HEK293 (cell line): ENCODE measurements at regions not wholly inside any gene's neighbourhood (a gene's known extent, or its start where the extent isn't known, plus 50 kb on each side); places are given as distances from the start of the nearest gene placed in this dataset.

Experiments
- CTCF ChIA-PET: fragments of 350-600 bp; formaldehyde crosslinking; extraction: SDS; loops from one replicate; lab custom pipeline; 2021; ENCODE audit warnings: antibody characterized with exemption; lab: Yijun Ruan, JAX
- POLR2A ChIA-PET: fragments of 300-600 bp; formaldehyde crosslinking; extraction: SDS; loops from one replicate; lab custom pipeline; 2020; ENCODE audit warnings: antibody characterized with exemption, inconsistent platforms; lab: Yijun Ruan, JAX
- H3K27ac ChIP-seq: fragments of 200-500 bp; sonication (Bioruptor generic); 2 replicates; pipeline ENCODE4 v1.5.1; 2014; ENCODE audit warnings: low read depth, low read length, control low read depth, inconsistent platforms; ENCODE audit errors: extremely low read depth
- H3K36me3 ChIP-seq, 2 experiments: fragments of 200-500 bp in 1 of 2; sonication (Bioruptor generic) in 1 of 2; 1 replicate in 1 of 2; 2 replicates in 1 of 2; pipeline ENCODE4 v1.5.1; 2014 to 2017; ENCODE audit warnings: inconsistent platforms in 2 of 2, low read length in 2 of 2; ENCODE audit not compliant: control insufficient read depth in 2 of 2, insufficient read depth in 1 of 2
- H3K4me1 ChIP-seq: fragments of 200-500 bp; sonication (Bioruptor generic); 2 replicates; pipeline ENCODE4 v1.5.1; 2014; ENCODE audit warnings: mild to moderate bottlenecking, low read length, inconsistent platforms; ENCODE audit not compliant: control insufficient read depth, insufficient read depth
- H3K4me3 ChIP-seq: 2 replicates; pipeline ENCODE4 v1.5.1; 2011; ENCODE audit warnings: low read depth, mild to moderate bottlenecking, control low read depth, low read length, moderate library complexity
- H3K9me3 ChIP-seq: fragments of 200-500 bp; sonication (Bioruptor generic); 2 replicates; pipeline ENCODE4 v1.5.1; 2014; ENCODE audit warnings: low read depth, low read length, inconsistent platforms; ENCODE audit not compliant: control insufficient read depth, insufficient read depth
- BCL11B ChIP-seq: fragments of 450-650 bp; formaldehyde crosslinking; IDR thresholded peaks from 2 replicates; pipeline ENCODE4 v1.5.1; 2016; ENCODE audit warnings: low read depth, missing biosample characterization, missing genetic modification characterization
- BCL6B ChIP-seq: fragments of 450-650 bp; formaldehyde crosslinking; IDR thresholded peaks from 2 replicates; pipeline ENCODE4 v1.5.1; 2017; ENCODE audit warnings: missing biosample characterization, missing genetic modification characterization
- PRDM1 ChIP-seq: fragments of 450-650 bp; formaldehyde crosslinking; IDR thresholded peaks from 2 replicates; pipeline ENCODE4; 2016; ENCODE audit warnings: missing biosample characterization, missing genetic modification characterization
- PRDM6 ChIP-seq: fragments of 450-650 bp; formaldehyde crosslinking; IDR thresholded peaks from 2 replicates; pipeline ENCODE4 v1.5.1; 2017; ENCODE audit warnings: missing biosample characterization, missing genetic modification characterization
- SALL2 ChIP-seq: fragments of 450-650 bp; formaldehyde crosslinking; IDR thresholded peaks from 2 replicates; pipeline ENCODE4 v1.5.0; 2017; ENCODE audit warnings: missing biosample characterization, mild to moderate bottlenecking, missing genetic modification characterization, borderline replicate concordance
- YY1 ChIP-seq: fragments of 450-650 bp; formaldehyde crosslinking; IDR thresholded peaks from 2 replicates; pipeline ENCODE4 v1.5.1; 2018; ENCODE audit warnings: missing biosample characterization, missing genetic modification characterization
- YY2 ChIP-seq: fragments of 450-650 bp; formaldehyde crosslinking; IDR thresholded peaks from 2 replicates; pipeline ENCODE4 v1.5.1; 2016; ENCODE audit warnings: missing biosample characterization, missing genetic modification characterization
- ZBTB10 ChIP-seq: fragments of 450-650 bp; formaldehyde crosslinking; IDR thresholded peaks from 2 replicates; pipeline ENCODE4 v1.5.1; 2016; ENCODE audit warnings: missing biosample characterization, missing genetic modification characterization
- ZNF146 ChIP-seq: fragments of 450-650 bp; formaldehyde crosslinking; IDR thresholded peaks from 2 replicates; pipeline ENCODE4 v1.5.1; 2016; ENCODE audit warnings: missing biosample characterization, missing genetic modification characterization
- ZNF174 ChIP-seq: fragments of 450-650 bp; formaldehyde crosslinking; IDR thresholded peaks from 2 replicates; pipeline ENCODE4 v1.5.0; 2017; ENCODE audit warnings: missing biosample characterization, mild to moderate bottlenecking, missing genetic modification characterization
- ZNF248 ChIP-seq: fragments of 450-650 bp; formaldehyde crosslinking; IDR thresholded peaks from 2 replicates; pipeline ENCODE4 v1.5.1; 2017; ENCODE audit warnings: missing biosample characterization, missing genetic modification characterization
- ZNF513 ChIP-seq: fragments of 450-650 bp; IDR thresholded peaks from 2 replicates; pipeline ENCODE4 v1.5.1; 2018; ENCODE audit warnings: missing biosample characterization, missing genetic modification characterization
- ZNF548 ChIP-seq: fragments of 450-650 bp; formaldehyde crosslinking; IDR thresholded peaks from 2 replicates; pipeline ENCODE4 v1.5.1; 2016; ENCODE audit warnings: missing biosample characterization, missing genetic modification characterization
- ZNF658 ChIP-seq: fragments of 450-650 bp; formaldehyde crosslinking; IDR thresholded peaks from 2 replicates; pipeline ENCODE4; 2016; ENCODE audit warnings: missing biosample characterization, missing genetic modification characterization
- ZNF670 ChIP-seq: fragments of 450-650 bp; formaldehyde crosslinking; IDR thresholded peaks from 2 replicates; pipeline ENCODE4 v1.5.1; 2016; ENCODE audit warnings: missing biosample characterization, missing genetic modification characterization, low read depth
- ZNF692 ChIP-seq: fragments of 450-650 bp; formaldehyde crosslinking; IDR thresholded peaks from 2 replicates; pipeline ENCODE4 v1.5.1; 2016; ENCODE audit warnings: missing biosample characterization, missing genetic modification characterization
- ZNF76 ChIP-seq: fragments of 450-650 bp; formaldehyde crosslinking; IDR thresholded peaks from 2 replicates; pipeline ENCODE4; 2016; ENCODE audit warnings: low read depth, missing biosample characterization, missing genetic modification characterization, borderline replicate concordance
- ZNF791 ChIP-seq: fragments of 450-650 bp; formaldehyde crosslinking; IDR thresholded peaks from 2 replicates; pipeline ENCODE4 v1.5.1; 2016; ENCODE audit warnings: missing biosample characterization, missing genetic modification characterization
- ZSCAN4 ChIP-seq: fragments of 450-650 bp; formaldehyde crosslinking; IDR thresholded peaks from 2 replicates; pipeline ENCODE4 v1.5.1; 2017; ENCODE audit warnings: missing biosample characterization, missing genetic modification characterization

- H3K4me3 ChIP-seq: no peak overlapping the region
- H3K4me1 ChIP-seq: no peaks in the 10 kb centered on the region
- no peaks in the 10 kb centered on the region for H3K36me3 ChIP-seq
- no peaks in the 10 kb centered on the region for H3K9me3 ChIP-seq
- TF ChIP-seq ZNF248 (tag by site-specific recombination): no peak
- no peak for TF ChIP-seq ZNF174 (tag by site-specific recombination)
- TF ChIP-seq ZSCAN4 (tag by site-specific recombination): no peak
- no peak for TF ChIP-seq YY2 (tag by site-specific recombination)
- TF ChIP-seq ZNF658: no peak
- TF ChIP-seq BCL11B (tag by site-specific recombination): no peak
- TF ChIP-seq ZNF548 (tag by site-specific recombination): no peak
- no peak for TF ChIP-seq YY1
- TF ChIP-seq PRDM6 (tag by site-specific recombination): no peak
- TF ChIP-seq SALL2 (tag by site-specific recombination): no peak
- no peak for TF ChIP-seq ZNF513
- no peak for TF ChIP-seq ZNF76 (tag by site-specific recombination)
- no peak for TF ChIP-seq BCL6B (tag by site-specific recombination)
- TF ChIP-seq ZNF146: no peak
- TF ChIP-seq PRDM1 (tag by site-specific recombination): no peak
- TF ChIP-seq ZBTB10 (tag by site-specific recombination): no peak
- no peak for TF ChIP-seq ZNF791 (tag by site-specific recombination)
- no peak for TF ChIP-seq ZNF692
- TF ChIP-seq ZNF670 (tag by site-specific recombination): no peak
- ChIA-PET POLR2A (no interaction called here), CTCF (no interaction called here)
- H3K27ac ChIP-seq: no peak overlapping the region
Measured at GRCh38 chr5:71810471-71811195, 91.6 kb downstream of the CARTPT start.
